ENCODE measurements at regions not wholly inside any gene's neighbourhood (a gene's known extent, or its start where the extent isn't known, plus 50 kb on each side); places are given as distances from the start of the nearest gene placed in this dataset.

- no peak overlapping the region for H3K4me3 ChIP-seq (ENCODE audit: low read length, poor library complexity, severe bottlenecking)
- no peak overlapping the region for H3K4me2 ChIP-seq (ENCODE audit: low read depth, low read length, poor library complexity, severe bottlenecking)
- H3K9me3 ChIP-seq (ENCODE audit: insufficient read depth, low read depth, low read length), result no peaks in the 10 kb centered on the region
- H3K36me3 ChIP-seq (ENCODE audit: insufficient read depth, low read length), result peaks cover 10% of the 10 kb centered on the region; the same call in 1 of the 2 replicates
- H4K20me1 ChIP-seq (ENCODE audit: insufficient read depth, low read length, poor library complexity, severe bottlenecking), result no peaks in the 10 kb centered on the region
- H3K27me3 ChIP-seq (ENCODE audit: insufficient read depth, low read length, poor library complexity, severe bottlenecking), result no peaks in the 10 kb centered on the region
- H2AFZ ChIP-seq (ENCODE audit: low read length), result no peak overlapping the region
- no peaks in the 10 kb centered on the region for H3K9me2 ChIP-seq (replicated peaks; ENCODE audit: low read depth, low read length)
- no peak for TF ChIP-seq EZH2phosphoT487 (IDR thresholded peaks at IDR 0.05; ENCODE audit: borderline replicate concordance)
- TF ChIP-seq, protein P1, sequence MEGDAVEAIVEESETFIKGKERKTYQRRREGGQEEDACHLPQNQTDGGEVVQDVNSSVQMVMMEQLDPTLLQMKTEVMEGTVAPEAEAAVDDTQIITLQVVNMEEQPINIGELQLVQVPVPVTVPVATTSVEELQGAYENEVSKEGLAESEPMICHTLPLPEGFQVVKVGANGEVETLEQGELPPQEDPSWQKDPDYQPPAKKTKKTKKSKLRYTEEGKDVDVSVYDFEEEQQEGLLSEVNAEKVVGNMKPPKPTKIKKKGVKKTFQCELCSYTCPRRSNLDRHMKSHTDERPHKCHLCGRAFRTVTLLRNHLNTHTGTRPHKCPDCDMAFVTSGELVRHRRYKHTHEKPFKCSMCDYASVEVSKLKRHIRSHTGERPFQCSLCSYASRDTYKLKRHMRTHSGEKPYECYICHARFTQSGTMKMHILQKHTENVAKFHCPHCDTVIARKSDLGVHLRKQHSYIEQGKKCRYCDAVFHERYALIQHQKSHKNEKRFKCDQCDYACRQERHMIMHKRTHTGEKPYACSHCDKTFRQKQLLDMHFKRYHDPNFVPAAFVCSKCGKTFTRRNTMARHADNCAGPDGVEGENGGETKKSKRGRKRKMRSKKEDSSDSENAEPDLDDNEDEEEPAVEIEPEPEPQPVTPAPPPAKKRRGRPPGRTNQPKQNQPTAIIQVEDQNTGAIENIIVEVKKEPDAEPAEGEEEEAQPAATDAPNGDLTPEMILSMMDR (conservative IDR thresholded peaks at IDR 0.05; ENCODE audit: low read length), result no peak
- H3F3A ChIP-seq (ENCODE audit: low read depth), result no peaks in the 10 kb centered on the region
- peaks cover 11% of the 10 kb centered on the region for H3K4me1 ChIP-seq (ENCODE audit: insufficient read depth, low read length, poor library complexity, severe bottlenecking)
- no peaks in the 10 kb centered on the region for H3K79me2 ChIP-seq (ENCODE audit: insufficient read depth, low read length)
- H3K9ac ChIP-seq (ENCODE audit: low read depth, low read length, poor library complexity, severe bottlenecking), result no peak overlapping the region
These were observed 196.7 kb downstream of the HS3ST1 start for GRCh38 chr4:11232015-11232414.

DNA sequence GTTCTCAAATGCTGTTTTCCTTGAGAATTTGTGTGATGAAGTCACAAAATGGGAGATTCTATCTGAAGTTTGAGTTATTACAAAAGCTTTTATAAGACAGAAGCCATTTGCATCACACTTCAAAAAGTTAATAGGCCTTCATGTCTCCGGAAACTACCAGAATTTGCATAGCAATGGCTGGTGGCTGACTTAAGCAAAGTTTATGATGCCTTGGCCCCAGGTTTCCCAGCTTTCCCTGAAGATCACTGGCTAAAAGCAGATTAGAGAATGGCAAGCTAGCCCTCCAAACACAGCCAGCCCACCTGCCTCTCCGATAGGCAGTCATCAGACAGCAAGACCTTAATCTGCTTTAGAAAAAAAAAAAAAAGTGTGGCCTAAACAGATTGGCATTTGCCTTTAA lies 197.8 kb downstream of the HS3ST1 start:
- H3K27me3 ChIP-seq (ENCODE audit: insufficient read depth, low read length, poor library complexity, severe bottlenecking), result no peaks in the 10 kb centered on the region

GRCh38 chr4:11228530-11228929 lies 200.2 kb downstream of the HS3ST1 start:
- Histone ChIP-seq H3K4me2 (ENCODE audit: low read depth, low read length, poor library complexity, severe bottlenecking) (no peak overlapping the region), H3F3A (ENCODE audit: low read depth) (no peaks in the 10 kb centered on the region), H3K4me1 (ENCODE audit: insufficient read depth, low read length, poor library complexity, severe bottlenecking) (peaks cover 11% of the 10 kb centered on the region), H3K9me2 (replicated peaks; ENCODE audit: low read depth, low read length) (no peaks in the 10 kb centered on the region), H3K36me3 (ENCODE audit: insufficient read depth, low read length) (no peaks in the 10 kb centered on the region), H4K20me1 (ENCODE audit: insufficient read depth, low read length, poor library complexity, severe bottlenecking) (no peaks in the 10 kb centered on the region), H3K4me3 (ENCODE audit: low read length, poor library complexity, severe bottlenecking) (no peak overlapping the region), H3K9ac (ENCODE audit: low read depth, low read length, poor library complexity, severe bottlenecking) (no peak overlapping the region), H2AFZ (ENCODE audit: low read length) (no peak overlapping the region), H3K27me3 (ENCODE audit: insufficient read depth, low read length, poor library complexity, severe bottlenecking) (no peaks in the 10 kb centered on the region), H3K9me3 (ENCODE audit: insufficient read depth, low read depth, low read length) (no peaks in the 10 kb centered on the region), H3K79me2 (ENCODE audit: insufficient read depth, low read length) (no peaks in the 10 kb centered on the region)
- TF ChIP-seq, protein P1 (conservative IDR thresholded peaks at IDR 0.05; ENCODE audit: low read length), result no peak

More for the DNA sequence above, 197.8 kb downstream of the HS3ST1 start:
- H3F3A ChIP-seq (ENCODE audit: low read depth), result no peaks in the 10 kb centered on the region
- H3K36me3 ChIP-seq (ENCODE audit: insufficient read depth, low read length), result peaks cover 10% of the 10 kb centered on the region; the same call in 1 of the 2 replicates
- no peak overlapping the region for H2AFZ ChIP-seq (ENCODE audit: low read length)
- H3K79me2 ChIP-seq (ENCODE audit: insufficient read depth, low read length), result no peaks in the 10 kb centered on the region
- H4K20me1 ChIP-seq (ENCODE audit: insufficient read depth, low read length, poor library complexity, severe bottlenecking), result no peaks in the 10 kb centered on the region
- H3K9me3 ChIP-seq (ENCODE audit: insufficient read depth, low read depth, low read length), result no peaks in the 10 kb centered on the region
- H3K4me1 ChIP-seq (ENCODE audit: insufficient read depth, low read length, poor library complexity, severe bottlenecking), result peaks cover 11% of the 10 kb centered on the region
- H3K9me2 ChIP-seq (replicated peaks; ENCODE audit: low read depth, low read length), result no peaks in the 10 kb centered on the region
- no peak overlapping the region for H3K9ac ChIP-seq (ENCODE audit: low read depth, low read length, poor library complexity, severe bottlenecking)
- H3K4me3 ChIP-seq (ENCODE audit: low read length, poor library complexity, severe bottlenecking), result no peak overlapping the region
- TF ChIP-seq, protein P1 (conservative IDR thresholded peaks at IDR 0.05; ENCODE audit: low read length), result no peak
- no peak overlapping the region for H3K4me2 ChIP-seq (ENCODE audit: low read depth, low read length, poor library complexity, severe bottlenecking)

All from Loucy (cell line).